NT2/D1 (cell line): ENCODE measurements at regions not wholly inside any gene's neighbourhood (a gene's known extent, or its start where the extent isn't known, plus 50 kb on each side); places are given as distances from the start of the nearest gene placed in this dataset.

Source experiments
- SUZ12 ChIP-seq: IDR thresholded peaks from 2 replicates; pipeline ENCODE4 v1.6.1; 2011; ENCODE audit not compliant: insufficient read length, insufficient read depth; ENCODE audit errors: extremely low read depth
- YY1 ChIP-seq: IDR thresholded peaks from 2 replicates; pipeline ENCODE4 v1.6.1; 2011; ENCODE audit not compliant: insufficient read length, insufficient read depth
- ZNF274 ChIP-seq: IDR thresholded peaks from 2 replicates; pipeline ENCODE4 v1.6.1; 2011; ENCODE audit warnings: mild to moderate bottlenecking, low read depth, low read length

GRCh38 chr21:24870633-24871032, 736.6 kb downstream of the MRPL39 start:
- TF ChIP-seq YY1 (no peak), ZNF274 (no peak), SUZ12 (no peak)
